OCI-LY3 (cell line): ENCODE measurements at regions not wholly inside any gene's neighbourhood (a gene's known extent, or its start where the extent isn't known, plus 50 kb on each side); places are given as distances from the start of the nearest gene placed in this dataset.

Source experiments
- CTCF ChIP-seq: fragments of 200-600, 300-600 bp; sonication (generic); IDR thresholded peaks from 2 replicates; pipeline ENCODE4 v1.5.1; 2014; ENCODE audit warnings: antibody characterized with exemption, low read length, low read depth
- EZH2phosphoT487 ChIP-seq: fragments of 200-600 bp; shearing (Covaris generic); IDR thresholded peaks from 2 replicates; pipeline ENCODE4 v1.6.1; 2018; ENCODE audit warnings: antibody characterized with exemption, mixed run types, low read depth

- no peak for TF ChIP-seq CTCF
- no peak for TF ChIP-seq EZH2phosphoT487
Observed at GRCh38 chr6:21968411-21968810, 328.4 kb downstream of the PRL start.
